ENCODE measurements at regions not wholly inside any gene's neighbourhood (a gene's known extent, or its start where the extent isn't known, plus 50 kb on each side); places are given as distances from the start of the nearest gene placed in this dataset.

DNA sequence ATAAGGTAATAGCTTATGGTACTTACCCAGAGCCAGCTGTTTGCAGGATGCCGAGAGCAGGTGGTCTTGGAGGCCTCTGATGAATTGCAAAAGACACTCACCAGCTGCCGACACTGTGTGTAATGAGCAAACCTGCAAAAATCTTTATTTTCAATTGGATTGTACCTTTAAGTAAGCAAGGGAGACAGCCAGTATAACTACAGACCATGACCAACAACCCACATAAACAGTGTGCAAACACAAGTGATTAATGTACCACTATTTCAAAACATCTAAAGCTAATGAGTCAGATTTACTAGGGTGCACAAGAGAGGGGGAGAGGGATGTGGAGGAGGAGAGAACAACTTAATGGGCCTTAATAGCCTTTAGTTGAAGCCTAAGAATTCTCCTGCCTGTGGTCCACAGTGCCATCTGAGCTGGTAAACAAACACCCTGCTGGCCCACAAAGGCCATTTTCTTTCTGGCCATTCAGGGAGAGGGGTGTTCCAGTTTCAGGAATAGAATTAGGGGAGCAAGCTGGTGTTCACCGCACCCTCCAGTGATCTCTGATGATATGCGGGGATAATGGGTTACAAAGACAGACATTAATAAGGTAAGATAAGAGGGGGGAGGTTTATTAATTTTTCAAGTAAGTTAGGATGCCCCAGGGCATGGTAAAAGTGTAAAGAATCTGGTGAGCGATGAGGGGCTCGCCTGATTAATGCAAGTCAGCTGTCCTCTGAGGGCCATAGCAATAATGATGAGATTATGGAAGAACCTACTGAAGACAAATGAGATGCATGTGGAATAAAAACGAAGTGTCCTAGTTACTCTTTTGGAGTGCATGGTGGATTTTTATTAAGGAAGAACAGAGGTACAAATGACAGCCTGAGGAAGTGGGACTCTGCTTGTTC lies 196.4 kb downstream of the HRH4 start:
- no peak for TF ChIP-seq POLR2A (IDR thresholded peaks at IDR 0.05)
- no peak for TF ChIP-seq POLR2AphosphoS5 (IDR thresholded peaks at IDR 0.05)
